Stimulated activated CD8-positive, alpha-beta memory T cell treated with anti-CD3 and anti-CD28 coated beads, Interleukin-15, amount 100 ng/mL, for 48 hours (primary cell): ENCODE measurements at regions not wholly inside any gene's neighbourhood (a gene's known extent, or its start where the extent isn't known, plus 50 kb on each side); places are given as distances from the start of the nearest gene placed in this dataset.
"Not testable (repeated sequence)": the region's sequence is repeated elsewhere in the genome, so short reads cannot be mapped to it uniquely, and the experiment has no call there.

Source experiments
- DNase-seq, 2 donors: peaks; one replicate each; pipeline ENCODE4 v3.0.0-alpha.2; 2020; ENCODE audit warnings: low read depth in 2 of 2

- DNase-seq, result no peak
Measured at GRCh38 chr12:126952096-126953007, 1314.6 kb upstream of the TMEM132C start.

GRCh38 chr12:126953365-126953889, 1313.5 kb upstream of the TMEM132C start:
- no peak for DNase-seq

- no peak for DNase-seq
Measured at GRCh38 chr12:126960221-126960620, 1306.7 kb upstream of the TMEM132C start.

- no peak for DNase-seq
Measured at GRCh38 chr12:126960709-126961108, 1306.3 kb upstream of the TMEM132C start.

GRCh38 chr12:126963825-126964224, 1303.1 kb upstream of the TMEM132C start:
- no peak for DNase-seq

GRCh38 chr12:126966498-126966897, 1300.5 kb upstream of the TMEM132C start:
- no peak for DNase-seq

GRCh38 chr12:126967152-126967551, 1299.8 kb upstream of the TMEM132C start:
- no peak for DNase-seq

- DNase-seq, result no peak
Measured at GRCh38 chr12:126974779-126975178, 1292.2 kb upstream of the TMEM132C start.

- no peak for DNase-seq
Measured at GRCh38 chr12:126976579-126976978, 1290.4 kb upstream of the TMEM132C start.

GRCh38 chr12:126979564-126979963, 1287.4 kb upstream of the TMEM132C start:
- DNase-seq, result not testable (repeated sequence)

- DNase-seq, result no peak
Measured at GRCh38 chr12:126982707-126983106, 1284.3 kb upstream of the TMEM132C start.

GRCh38 chr12:126983735-126984134, 1283.2 kb upstream of the TMEM132C start:
- DNase-seq, result not testable (repeated sequence)

GRCh38 chr12:126985663-126986062, 1281.3 kb upstream of the TMEM132C start:
- not testable (repeated sequence) for DNase-seq

- DNase-seq, result no peak
Measured at GRCh38 chr12:126989532-126989931, 1277.4 kb upstream of the TMEM132C start.

- DNase-seq, result no peak
Measured at GRCh38 chr12:126993898-126994297, 1273.1 kb upstream of the TMEM132C start.

GRCh38 chr12:126994599-126994998, 1272.4 kb upstream of the TMEM132C start:
- no peak for DNase-seq

- DNase-seq, result no peak
Measured at GRCh38 chr12:126998031-126998430, 1268.9 kb upstream of the TMEM132C start.

- no peak for DNase-seq
Measured at GRCh38 chr12:126998747-126999285, 1268.2 kb upstream of the TMEM132C start.

GRCh38 chr12:126999352-126999751, 1267.6 kb upstream of the TMEM132C start:
- DNase-seq, result no peak

- no peak for DNase-seq
Measured at GRCh38 chr12:127005406-127005805, 1261.6 kb upstream of the TMEM132C start.

- no peak for DNase-seq
Measured at GRCh38 chr12:127006972-127007371, 1260.0 kb upstream of the TMEM132C start.

GRCh38 chr12:127008755-127009403, 1258.1 kb upstream of the TMEM132C start:
- DNase-seq, result no peak
